ENCODE measurements at regions not wholly inside any gene's neighbourhood (a gene's known extent, or its start where the extent isn't known, plus 50 kb on each side); places are given as distances from the start of the nearest gene placed in this dataset.

- DNase-seq, result no peak
Observed at GRCh38 chr6:22821664-22822320, 252.4 kb downstream of the HDGFL1 start.

- no peak for DNase-seq
Observed at GRCh38 chr6:22825210-22825609, 255.8 kb downstream of the HDGFL1 start.

GRCh38 chr6:22826961-22827360 lies 257.6 kb downstream of the HDGFL1 start:
- no peak for DNase-seq

GRCh38 chr6:22827760-22828159 lies 258.4 kb downstream of the HDGFL1 start:
- DNase-seq, result no peak

- no peak for DNase-seq
Observed at GRCh38 chr6:22828179-22829062, 259.1 kb downstream of the HDGFL1 start.

- no peak for DNase-seq
Observed at GRCh38 chr6:22829070-22829469, 259.7 kb downstream of the HDGFL1 start.

- no peak for DNase-seq
Observed at GRCh38 chr6:22830463-22830862, 261.1 kb downstream of the HDGFL1 start.

- no peak for DNase-seq
Observed at GRCh38 chr6:22833191-22833590, 263.8 kb downstream of the HDGFL1 start.

GRCh38 chr6:22838345-22838744 lies 269.0 kb downstream of the HDGFL1 start:
- DNase-seq, result no peak

- no peak for DNase-seq
Observed at GRCh38 chr6:22845467-22845866, 276.1 kb downstream of the HDGFL1 start.

- DNase-seq, result no peak
Observed at GRCh38 chr6:22848121-22848520, 278.8 kb downstream of the HDGFL1 start.

- DNase-seq, result no peak
Observed at GRCh38 chr6:22849921-22850320, 280.6 kb downstream of the HDGFL1 start.

GRCh38 chr6:22852101-22852500 lies 282.7 kb downstream of the HDGFL1 start:
- no peak for DNase-seq

- DNase-seq, result no peak
Observed at GRCh38 chr6:22873513-22874136, 304.3 kb downstream of the HDGFL1 start.

GRCh38 chr6:22875845-22876244 lies 306.5 kb downstream of the HDGFL1 start:
- no peak for DNase-seq

- no peak for DNase-seq
Observed at GRCh38 chr6:22878324-22878701, 308.9 kb downstream of the HDGFL1 start.

GRCh38 chr6:22878706-22879105 lies 309.3 kb downstream of the HDGFL1 start:
- no peak for DNase-seq

GRCh38 chr6:22880686-22881433 lies 311.5 kb downstream of the HDGFL1 start:
- no peak for DNase-seq

- DNase-seq, result no peak
Observed at GRCh38 chr6:22882581-22882980, 313.2 kb downstream of the HDGFL1 start.

GRCh38 chr6:22883061-22883717 lies 313.8 kb downstream of the HDGFL1 start:
- no peak for DNase-seq

GRCh38 chr6:22884456-22884855 lies 315.1 kb downstream of the HDGFL1 start:
- no peak for DNase-seq

All from T-helper 1 cell (primary cell).